Hepatocyte (in vitro differentiated cells): ENCODE measurements at regions not wholly inside any gene's neighbourhood (a gene's known extent, or its start where the extent isn't known, plus 50 kb on each side); places are given as distances from the start of the nearest gene placed in this dataset.

Experiments
- DNase-seq: peaks from one replicate; pipeline ENCODE4 v3.0.0-alpha.2; 2016; ENCODE audit warnings: low spot score
- H2AFZ ChIP-seq: fragments of 200-600 bp; sonication (generic); 2 replicates; pipeline ENCODE4 v1.6.0; 2016; ENCODE audit warnings: antibody characterized with exemption, mild to moderate bottlenecking
- H3K27ac ChIP-seq: fragments of 200-600 bp; sonication (generic); 2 replicates; pipeline ENCODE4 v1.5.1; 2016; ENCODE audit warnings: mild to moderate bottlenecking
- H3K27me3 ChIP-seq: fragments of 200-600 bp; sonication (generic); 2 replicates; pipeline ENCODE4 v1.6.1; 2016
- H3K36me3 ChIP-seq: fragments of 200-600 bp; sonication (generic); replicated peaks from 2 replicates; pipeline ENCODE4 v1.5.1; 2016; ENCODE audit warnings: low read depth; ENCODE audit not compliant: insufficient read depth
- H3K4me1 ChIP-seq: fragments of 200-600 bp; sonication (generic); 2 replicates; pipeline ENCODE4 v1.5.1; 2016; ENCODE audit warnings: mild to moderate bottlenecking, moderate library complexity; ENCODE audit not compliant: insufficient read depth
- H3K4me2 ChIP-seq: fragments of 200-600 bp; sonication (generic); 2 replicates; pipeline ENCODE4 v1.6.0; 2016
- H3K4me3 ChIP-seq: fragments of 200-600 bp; sonication (generic); 2 replicates; pipeline ENCODE4 v1.5.1; 2016; ENCODE audit warnings: mild to moderate bottlenecking
- H3K79me2 ChIP-seq: fragments of 200-600 bp; sonication (generic); 2 replicates; pipeline ENCODE4 v1.6.0; 2017; ENCODE audit warnings: mild to moderate bottlenecking
- H3K9me2 ChIP-seq: fragments of 200-600 bp; sonication (generic); replicated peaks from 2 replicates; pipeline ENCODE4 v1.6.0; 2017; ENCODE audit warnings: mild to moderate bottlenecking; ENCODE audit not compliant: insufficient read depth
- H3K9me3 ChIP-seq: fragments of 200-600 bp; sonication (generic); 2 replicates; pipeline ENCODE4 v1.5.1; 2016; ENCODE audit warnings: low read depth, mild to moderate bottlenecking
- H4K20me1 ChIP-seq: fragments of 200-600 bp; sonication (generic); 2 replicates; pipeline ENCODE4 v1.6.0; 2016; ENCODE audit warnings: mild to moderate bottlenecking; ENCODE audit not compliant: insufficient read depth, poor library complexity, severe bottlenecking
- CTCF ChIP-seq: fragments of 200-600 bp; sonication (generic); IDR thresholded peaks from 2 replicates; pipeline ENCODE4 v1.5.1; 2016; ENCODE audit warnings: antibody characterized with exemption, mild to moderate bottlenecking; ENCODE audit not compliant: poor library complexity
- EZH2 ChIP-seq: fragments of 200-600 bp; sonication (generic); IDR thresholded peaks from 2 replicates; pipeline ENCODE4 v1.6.1; 2016; ENCODE audit warnings: antibody characterized with exemption, mild to moderate bottlenecking, borderline replicate concordance
- EZH2phosphoT487 ChIP-seq: fragments of 200-600 bp; sonication (generic); IDR thresholded peaks from one replicate; pipeline ENCODE4 v1.6.1; 2018; ENCODE audit warnings: antibody characterized with exemption, mild to moderate bottlenecking, low read depth, moderate library complexity; ENCODE audit not compliant: unreplicated experiment, severe bottlenecking
- WGBS: methylation state at CpG from one replicate; pipeline ENCODE4 v1.1.6; 2016; ENCODE audit warnings: low lambda C conversion rate; ENCODE audit errors: missing lambda C conversion rate; 5-methylcytosine and 5-hydroxymethylcytosine counted together

- H2AFZ ChIP-seq, result no peak overlapping the region
Observed at GRCh38 chr15:100737214-100737613, 134.8 kb downstream of the ASB7 start.

GRCh38 chr15:100738614-100739013 is 136.2 kb downstream of the ASB7 start:
- Histone ChIP-seq H3K4me2 (no peak overlapping the region), H3K27me3 (no peaks in the 10 kb centered on the region), H3K27ac (no peak overlapping the region), H3K36me3 (no peaks in the 10 kb centered on the region), H3K4me3 (no peak overlapping the region), H2AFZ (no peak overlapping the region), H3K79me2 (no peaks in the 10 kb centered on the region), H3K9me2 (no peaks in the 10 kb centered on the region), H3K9me3 (no peaks in the 10 kb centered on the region), H3K4me1 (peaks cover under 1% of the 10 kb centered on the region), H4K20me1 (no peaks in the 10 kb centered on the region)
- WGBS, result 94% methylated on average over 5 of the region's 5 CpGs
- no peak for DNase-seq
- no peak for TF ChIP-seq EZH2
- TF ChIP-seq CTCF, result no peak
- no peak for TF ChIP-seq EZH2phosphoT487

More at GRCh38 chr15:100737214-100737613, 134.8 kb downstream of the ASB7 start:
- H3K4me2 ChIP-seq, result no peak overlapping the region
- DNase-seq, result no peak
- no peaks in the 10 kb centered on the region for H4K20me1 ChIP-seq
- no peaks in the 10 kb centered on the region for H3K27me3 ChIP-seq
- no peaks in the 10 kb centered on the region for H3K36me3 ChIP-seq
- no peaks in the 10 kb centered on the region for H3K9me2 ChIP-seq
- no peaks in the 10 kb centered on the region for H3K9me3 ChIP-seq
- peaks cover 14% of the 10 kb centered on the region for H3K4me1 ChIP-seq
- no peak overlapping the region for H3K4me3 ChIP-seq
- TF ChIP-seq CTCF, result no peak
- TF ChIP-seq EZH2, result no peak
- no peak for TF ChIP-seq EZH2phosphoT487
- H3K79me2 ChIP-seq, result no peaks in the 10 kb centered on the region
- no peak overlapping the region for H3K27ac ChIP-seq
- 91% methylated on average over 12 of the region's 12 CpGs for WGBS

DNA sequence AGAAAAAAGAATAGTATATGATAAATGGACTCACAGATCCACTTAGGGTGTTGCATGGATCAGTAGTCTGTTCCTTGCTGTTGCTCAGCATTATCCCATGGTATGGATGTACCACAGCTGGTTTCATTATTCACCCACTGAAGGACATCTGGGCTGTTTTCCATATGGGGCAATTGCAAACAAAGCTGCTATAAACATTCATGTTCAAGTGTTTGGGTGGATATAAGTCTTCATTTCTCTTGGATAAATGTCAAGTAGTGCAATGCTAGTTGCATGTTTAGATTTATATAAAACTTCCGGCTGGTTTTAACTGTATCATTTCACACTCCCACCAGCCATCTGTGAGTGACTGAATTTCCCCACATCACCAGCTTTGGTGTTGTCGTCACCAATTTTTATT is 137.7 kb downstream of the ASB7 start:
- H3K9me2 ChIP-seq, result no peaks in the 10 kb centered on the region
- H3K4me1 ChIP-seq, result no peaks in the 10 kb centered on the region
- H3K9me3 ChIP-seq, result no peaks in the 10 kb centered on the region
- no peak overlapping the region for H3K4me2 ChIP-seq
- no peaks in the 10 kb centered on the region for H3K36me3 ChIP-seq
- H3K79me2 ChIP-seq, result no peaks in the 10 kb centered on the region
- H3K4me3 ChIP-seq, result no peak overlapping the region
- no peaks in the 10 kb centered on the region for H4K20me1 ChIP-seq
- WGBS, result 67% methylated on average over 2 of the region's 2 CpGs
- no peak overlapping the region for H3K27ac ChIP-seq
- no peak overlapping the region for H2AFZ ChIP-seq
- no peak for TF ChIP-seq CTCF
- TF ChIP-seq EZH2phosphoT487, result no peak
- no peak for TF ChIP-seq EZH2
- no peak for DNase-seq
- H3K27me3 ChIP-seq, result no peaks in the 10 kb centered on the region

GRCh38 chr15:100751585-100751984 is 128.0 kb upstream of the ALDH1A3 start:
- no peak overlapping the region for H3K27ac ChIP-seq

More at GRCh38 chr15:100751585-100751984, 128.0 kb upstream of the ALDH1A3 start:
- no peaks in the 10 kb centered on the region for H3K27me3 ChIP-seq
- no peaks in the 10 kb centered on the region for H3K4me1 ChIP-seq
- WGBS, result 96% methylated on average over 3 of the region's 3 CpGs
- H3K4me2 ChIP-seq, result no peak overlapping the region
- no peaks in the 10 kb centered on the region for H4K20me1 ChIP-seq
- no peaks in the 10 kb centered on the region for H3K79me2 ChIP-seq
- no peak for DNase-seq
- no peak overlapping the region for H2AFZ ChIP-seq
- H3K4me3 ChIP-seq, result no peak overlapping the region
- no peaks in the 10 kb centered on the region for H3K36me3 ChIP-seq
- no peaks in the 10 kb centered on the region for H3K9me3 ChIP-seq
- TF ChIP-seq EZH2phosphoT487, result no peak
- H3K9me2 ChIP-seq, result no peaks in the 10 kb centered on the region
